CD4-positive, alpha-beta T cell treated with Interferon gamma for 1 hour (primary cell): ENCODE measurements at regions not wholly inside any gene's neighbourhood (a gene's known extent, or its start where the extent isn't known, plus 50 kb on each side); places are given as distances from the start of the nearest gene placed in this dataset.

Experiments
- DNase-seq: peaks from one replicate; pipeline ENCODE4 v3.0.0-alpha.2; 2020

- no peak for DNase-seq
Observed at GRCh38 chr9:99722877-99723276, 98.8 kb upstream of the NR4A3 start.

DNA sequence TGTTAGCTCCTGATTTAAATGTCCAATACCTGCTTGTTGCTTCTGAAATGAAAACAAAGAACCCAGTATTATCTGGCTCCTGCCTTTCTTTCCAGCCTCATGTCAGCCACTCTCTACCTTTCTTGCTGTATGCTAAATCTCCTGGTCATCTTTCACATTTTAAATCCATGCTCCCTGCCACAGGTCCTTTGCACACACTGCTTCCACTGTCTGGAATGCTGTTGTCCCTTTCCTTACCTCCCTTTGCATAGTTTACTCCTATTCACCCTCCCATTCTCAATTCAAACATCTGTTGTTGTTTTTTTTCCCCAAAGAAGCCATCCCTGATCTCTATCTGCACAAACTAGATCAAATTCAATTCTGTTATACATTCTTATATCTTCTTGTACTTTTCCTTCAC is 97.0 kb upstream of the NR4A3 start:
- no peak for DNase-seq

- DNase-seq: no peak
Observed at GRCh38 chr9:99725852-99726251, 95.8 kb upstream of the NR4A3 start.

DNA sequence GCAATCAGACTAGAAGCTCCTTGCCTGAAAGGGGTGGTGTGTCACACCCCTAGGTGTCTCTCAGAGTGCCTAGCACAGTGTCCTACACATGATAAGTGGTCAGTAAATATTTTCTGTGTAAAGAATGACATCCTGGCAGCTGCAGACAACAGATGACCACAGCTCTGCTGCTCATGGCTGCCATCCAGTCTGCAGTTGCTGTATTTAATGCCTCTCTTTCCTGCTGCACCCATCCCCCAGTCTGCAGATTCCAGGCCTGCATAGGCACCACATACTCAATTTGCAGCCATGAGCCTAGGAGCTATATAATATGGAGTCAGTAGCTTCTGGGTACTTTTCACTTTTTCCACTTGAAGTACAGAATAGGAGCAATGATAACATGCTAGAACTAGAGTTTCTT is 94.9 kb upstream of the NR4A3 start:
- DNase-seq: no peak

DNA sequence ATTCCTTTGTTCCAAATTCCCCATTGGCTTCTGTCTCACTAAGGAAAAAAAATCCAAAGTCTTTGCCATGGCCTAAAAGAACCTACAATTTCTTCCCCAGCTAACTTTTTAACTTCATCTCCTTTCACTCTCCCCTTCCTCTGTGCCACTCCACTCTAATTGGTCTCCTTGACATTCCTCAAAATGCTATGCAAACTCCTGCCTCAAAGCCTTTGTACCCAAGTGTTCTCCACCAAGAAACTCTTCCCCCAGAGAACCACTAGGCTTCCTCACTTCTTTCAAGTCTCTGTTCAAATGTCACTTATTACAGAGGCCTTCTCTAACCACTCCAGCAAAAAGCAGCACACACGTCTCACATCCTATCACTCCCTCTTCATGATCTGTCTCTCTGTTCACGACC is 91.6 kb upstream of the NR4A3 start:
- DNase-seq: no peak

DNA sequence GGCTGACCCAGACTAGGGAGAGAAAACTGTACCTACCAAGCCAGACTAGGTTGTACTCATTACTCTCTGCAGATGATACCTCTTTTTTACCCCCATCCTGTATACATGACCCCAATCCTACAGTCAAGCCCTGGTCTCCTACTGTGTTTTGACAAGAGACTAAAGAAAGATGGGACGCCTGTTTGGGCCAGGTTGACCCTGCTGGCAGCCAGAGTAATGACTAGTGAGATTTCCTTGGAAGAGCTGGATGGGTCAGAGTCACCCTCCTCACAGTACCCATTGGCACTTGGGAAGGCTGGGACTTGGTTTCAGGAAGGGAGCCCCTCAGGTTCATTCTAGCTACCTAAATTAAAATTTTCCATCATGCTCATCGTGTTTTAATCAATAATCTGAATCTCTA is 89.7 kb upstream of the NR4A3 start:
- no peak for DNase-seq

GRCh38 chr9:99732715-99733114 is 89.0 kb upstream of the NR4A3 start:
- no peak for DNase-seq

- no peak for DNase-seq
Observed at GRCh38 chr9:99735041-99735440, 86.6 kb upstream of the NR4A3 start.

- no peak for DNase-seq
Observed at GRCh38 chr9:99736291-99736690, 85.4 kb upstream of the NR4A3 start.

GRCh38 chr9:99737649-99738048 is 84.0 kb upstream of the NR4A3 start:
- DNase-seq: no peak

DNA sequence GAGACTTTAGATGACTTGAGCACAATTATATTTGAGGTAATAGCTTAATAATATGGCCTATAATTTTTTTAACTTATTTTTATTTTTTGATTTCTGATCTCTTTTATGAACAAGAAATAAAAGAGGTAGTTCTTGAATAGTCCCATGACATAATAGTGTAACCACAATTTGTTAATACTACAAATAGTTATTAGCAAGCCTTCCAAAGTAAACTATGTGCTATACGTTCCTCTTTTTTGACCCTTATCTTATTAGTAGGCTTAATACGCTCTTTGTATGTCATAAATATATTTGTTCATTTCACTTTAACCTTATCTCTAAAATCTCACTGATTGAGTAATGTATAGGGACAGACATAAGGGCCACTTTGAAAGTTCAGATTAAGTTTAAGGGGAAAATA is 78.7 kb upstream of the NR4A3 start:
- DNase-seq: no peak

GRCh38 chr9:99743455-99743854 is 78.2 kb upstream of the NR4A3 start:
- no peak for DNase-seq

DNA sequence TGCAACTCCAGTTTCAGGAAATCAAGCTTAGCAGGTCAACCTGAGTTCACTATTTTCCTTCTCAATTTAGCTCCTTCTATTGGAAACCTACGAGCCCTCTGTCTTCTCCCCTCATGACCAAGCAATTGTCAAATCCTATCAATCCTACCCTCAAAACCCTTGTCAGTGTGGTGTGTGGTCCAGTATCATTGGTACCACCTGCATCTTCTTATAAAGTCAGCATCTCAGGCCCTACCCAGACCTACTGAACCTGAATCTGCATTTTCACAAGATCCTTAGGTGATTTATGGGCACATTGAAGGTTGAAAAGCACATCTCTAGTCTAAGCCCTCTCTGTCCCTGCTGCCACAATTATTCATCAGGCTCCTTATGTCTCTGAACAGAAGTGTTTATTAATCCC is 77.6 kb upstream of the NR4A3 start:
- DNase-seq: no peak

DNA sequence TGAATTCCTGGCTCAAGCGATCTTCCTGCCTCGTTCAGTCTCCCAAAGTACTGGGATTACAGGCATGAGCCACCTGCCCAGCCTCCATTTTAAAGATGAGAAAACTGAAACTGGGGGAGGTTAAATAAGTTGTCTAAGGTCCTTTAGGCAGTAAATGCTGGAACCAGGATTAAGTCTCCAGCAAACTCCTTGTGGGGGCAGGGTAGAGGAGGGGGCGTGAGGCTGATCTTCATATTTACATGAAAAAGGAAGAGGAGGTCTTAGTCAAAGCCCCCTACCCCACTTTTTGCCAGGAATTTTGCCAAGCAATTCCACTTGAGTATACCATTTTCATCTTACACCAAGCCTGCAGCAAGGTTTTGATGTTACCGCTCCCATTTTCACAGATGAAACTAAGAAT is 76.6 kb upstream of the NR4A3 start:
- no peak for DNase-seq

DNA sequence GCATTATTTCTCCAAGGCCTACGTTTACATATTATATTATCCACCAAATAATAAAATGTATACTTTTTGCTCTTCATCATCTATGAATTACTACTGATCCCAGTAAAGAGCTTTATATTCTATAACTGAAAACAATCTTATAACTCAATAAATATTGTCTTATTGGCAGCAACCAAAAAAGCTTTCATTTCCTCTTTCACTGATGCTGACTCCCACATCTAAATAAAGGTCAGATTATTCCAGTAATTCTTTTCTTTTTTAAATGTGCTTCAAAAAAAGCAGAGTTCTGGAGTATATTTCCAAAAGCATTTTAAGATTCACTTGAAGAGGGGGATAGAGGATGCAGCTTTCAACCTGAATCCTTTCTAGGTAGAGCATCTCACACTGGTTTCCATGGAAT is 75.3 kb upstream of the NR4A3 start:
- DNase-seq: no peak

DNA sequence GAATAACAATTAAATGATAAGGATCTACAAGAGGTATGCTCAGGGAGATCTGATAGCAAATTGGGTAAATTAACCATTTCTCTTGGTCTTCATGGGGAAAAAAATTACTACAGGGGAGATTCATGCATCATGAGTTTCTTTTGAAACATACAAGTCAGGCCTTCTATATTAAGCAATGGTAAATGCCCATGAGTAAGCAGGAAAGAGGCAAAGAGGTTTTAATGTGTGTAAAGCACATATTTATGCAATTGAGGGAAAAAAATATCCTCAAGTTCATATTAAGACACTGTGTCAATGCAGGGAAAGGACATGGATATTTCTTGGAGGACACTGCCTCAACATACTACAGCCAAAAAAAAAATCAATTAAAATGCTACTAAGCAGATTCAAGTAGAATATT is 73.4 kb upstream of the NR4A3 start:
- no peak for DNase-seq

GRCh38 chr9:99748676-99749075 is 73.0 kb upstream of the NR4A3 start:
- no peak for DNase-seq

DNA sequence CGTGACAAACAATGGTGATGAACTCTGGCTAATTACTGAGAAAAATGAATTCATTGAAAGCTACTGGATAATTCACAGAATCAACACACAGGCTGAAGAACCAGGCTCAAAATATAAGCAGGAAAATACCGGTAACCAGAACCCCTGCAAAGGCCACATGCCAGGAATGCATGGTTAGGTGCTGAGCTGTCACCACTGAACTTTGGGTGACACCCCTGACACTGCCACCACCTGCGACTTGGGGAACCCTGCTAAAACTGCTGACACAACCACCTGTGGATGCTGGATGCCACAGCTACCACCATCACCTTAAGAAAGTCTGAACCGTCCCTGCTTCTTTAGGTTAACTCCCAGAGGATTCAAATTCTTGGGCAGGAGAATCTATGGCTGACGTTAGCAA is 72.0 kb upstream of the NR4A3 start:
- no peak for DNase-seq

GRCh38 chr9:99750526-99750925 is 71.2 kb upstream of the NR4A3 start:
- no peak for DNase-seq

DNA sequence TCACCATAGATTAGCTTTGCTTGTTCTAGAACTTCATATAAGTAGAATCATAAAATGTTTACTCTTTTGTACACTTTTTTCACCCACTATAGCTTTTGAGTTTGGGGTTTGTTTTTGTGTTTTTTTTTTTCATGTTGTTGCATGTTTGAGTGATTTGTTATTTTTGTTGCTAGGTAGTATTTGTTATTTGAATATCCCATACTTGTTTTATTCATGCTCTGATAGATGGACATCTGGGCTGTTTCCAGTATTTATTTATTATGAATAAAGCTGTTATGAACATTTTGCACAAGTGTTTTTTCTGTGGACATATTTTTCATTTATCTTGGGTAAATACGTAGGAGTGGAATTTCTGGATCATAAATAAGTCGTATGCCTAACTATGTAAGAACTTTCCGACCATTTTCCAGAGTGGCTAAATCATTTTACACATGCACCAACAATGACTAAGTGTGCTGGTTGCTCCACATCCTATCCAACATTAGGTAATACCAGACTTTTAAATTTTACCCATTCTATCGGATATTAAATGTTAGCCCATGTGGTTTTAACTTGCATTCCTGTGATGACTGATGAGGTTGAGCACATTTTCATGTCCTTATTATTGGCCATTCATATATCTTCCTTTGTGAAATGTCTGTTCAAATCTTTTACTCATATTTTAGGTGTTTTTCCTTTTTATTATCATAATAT is 69.1 kb upstream of the NR4A3 start:
- no peak for DNase-seq

GRCh38 chr9:99753436-99753835 is 68.2 kb upstream of the NR4A3 start:
- DNase-seq: no peak

- no peak for DNase-seq
Observed at GRCh38 chr9:99760421-99760820, 61.3 kb upstream of the NR4A3 start.

GRCh38 chr9:99762470-99762869 is 59.2 kb upstream of the NR4A3 start:
- DNase-seq: no peak
